Endothelial cell (in vitro differentiated cells): ENCODE measurements at regions not wholly inside any gene's neighbourhood (a gene's known extent, or its start where the extent isn't known, plus 50 kb on each side); places are given as distances from the start of the nearest gene placed in this dataset.
A peak's percentile ranks its signal among the peaks of the same experiment; 100 is the strongest.

Source experiments
- DNase-seq: peaks from one replicate; pipeline ENCODE4 v3.0.0; 2021; ENCODE audit warnings: low spot score
- H3K27ac Mint-ChIP-seq: one replicate; pipeline ENCODE4 v1.8.0; 2021; ENCODE audit warnings: mixed read lengths, inconsistent platforms; ENCODE audit not compliant: unreplicated experiment
- H3K27me3 Mint-ChIP-seq: one replicate; pipeline ENCODE4 v1.8.0; 2021; ENCODE audit warnings: mild to moderate bottlenecking, moderate library complexity, mixed read lengths, inconsistent platforms; ENCODE audit not compliant: unreplicated experiment
- H3K36me3 Mint-ChIP-seq: one replicate; pipeline ENCODE4 v1.8.0; 2021; ENCODE audit warnings: mild to moderate bottlenecking, low read depth, mixed read lengths, inconsistent platforms; ENCODE audit not compliant: unreplicated experiment
- H3K4me1 Mint-ChIP-seq: one replicate; pipeline ENCODE4 v1.8.0; 2021; ENCODE audit warnings: mild to moderate bottlenecking, mixed read lengths, inconsistent platforms; ENCODE audit not compliant: unreplicated experiment
- H3K4me3 Mint-ChIP-seq: one replicate; pipeline ENCODE4 v1.8.0; 2021; ENCODE audit warnings: mild to moderate bottlenecking, mixed read lengths, inconsistent platforms; ENCODE audit not compliant: unreplicated experiment
- H3K9me3 Mint-ChIP-seq: one replicate; pipeline ENCODE4 v1.8.0; 2021; ENCODE audit warnings: mixed read lengths, inconsistent platforms; ENCODE audit not compliant: unreplicated experiment
- CTCF ChIP-seq: fragments of 200-600 bp; sonication (generic); IDR thresholded peaks from one replicate; pipeline ENCODE4 v1.5.0; 2021; ENCODE audit warnings: antibody characterized with exemption; ENCODE audit not compliant: unreplicated experiment

- H3K9me3 Mint-ChIP-seq = no peaks in the 10 kb centered on the region
- no peaks in the 10 kb centered on the region for H3K27me3 Mint-ChIP-seq
- no peaks in the 10 kb centered on the region for H3K36me3 Mint-ChIP-seq
- H3K4me3 Mint-ChIP-seq = no peak overlapping the region
- H3K27ac Mint-ChIP-seq = no peak overlapping the region
- no peak for TF ChIP-seq CTCF
- no peak for DNase-seq
- peaks cover 2% of the 10 kb centered on the region for H3K4me1 Mint-ChIP-seq
Observed at GRCh38 chr10:63940277-63940922, 419.2 kb downstream of the REEP3 start.

GRCh38 chr10:63964406-63964805, 443.2 kb downstream of the REEP3 start:
- no peaks in the 10 kb centered on the region for H3K4me1 Mint-ChIP-seq
- no peaks in the 10 kb centered on the region for H3K27me3 Mint-ChIP-seq
- no peak overlapping the region for H3K27ac Mint-ChIP-seq
- DNase-seq = no peak
- no peak overlapping the region for H3K4me3 Mint-ChIP-seq
- no peaks in the 10 kb centered on the region for H3K36me3 Mint-ChIP-seq
- no peaks in the 10 kb centered on the region for H3K9me3 Mint-ChIP-seq
- no peak for TF ChIP-seq CTCF

GRCh38 chr10:63965846-63966245, 444.6 kb downstream of the REEP3 start:
- no peak for DNase-seq
- H3K36me3 Mint-ChIP-seq = no peaks in the 10 kb centered on the region
- H3K27ac Mint-ChIP-seq = no peak overlapping the region
- H3K4me1 Mint-ChIP-seq = no peaks in the 10 kb centered on the region
- H3K4me3 Mint-ChIP-seq = no peak overlapping the region
- no peaks in the 10 kb centered on the region for H3K27me3 Mint-ChIP-seq
- TF ChIP-seq CTCF = no peak
- no peaks in the 10 kb centered on the region for H3K9me3 Mint-ChIP-seq

- Mint-ChIP-seq H3K4me1 (no peaks in the 10 kb centered on the region), H3K36me3 (peaks cover 4% of the 10 kb centered on the region), H3K27me3 (peaks cover 11% of the 10 kb centered on the region), H3K4me3 (no peak overlapping the region), H3K27ac (no peak overlapping the region), H3K9me3 (no peaks in the 10 kb centered on the region)
- DNase-seq = no peak
- no peak for TF ChIP-seq CTCF
Observed at GRCh38 chr10:63972949-63973827, 452.0 kb downstream of the REEP3 start.

GRCh38 chr10:63976538-63976937, 455.3 kb downstream of the REEP3 start:
- H3K4me1 Mint-ChIP-seq = peaks cover 6% of the 10 kb centered on the region
- H3K9me3 Mint-ChIP-seq = no peaks in the 10 kb centered on the region
- H3K27ac Mint-ChIP-seq = no peak overlapping the region
- no peak overlapping the region for H3K4me3 Mint-ChIP-seq
- peaks cover 13% of the 10 kb centered on the region for H3K27me3 Mint-ChIP-seq
- H3K36me3 Mint-ChIP-seq = peaks cover 4% of the 10 kb centered on the region
- peak; percentile 73 for DNase-seq
- peak; percentile 77 for TF ChIP-seq CTCF
